ENCODE measurements at regions not wholly inside any gene's neighbourhood (a gene's known extent, or its start where the extent isn't known, plus 50 kb on each side); places are given as distances from the start of the nearest gene placed in this dataset.

DNA sequence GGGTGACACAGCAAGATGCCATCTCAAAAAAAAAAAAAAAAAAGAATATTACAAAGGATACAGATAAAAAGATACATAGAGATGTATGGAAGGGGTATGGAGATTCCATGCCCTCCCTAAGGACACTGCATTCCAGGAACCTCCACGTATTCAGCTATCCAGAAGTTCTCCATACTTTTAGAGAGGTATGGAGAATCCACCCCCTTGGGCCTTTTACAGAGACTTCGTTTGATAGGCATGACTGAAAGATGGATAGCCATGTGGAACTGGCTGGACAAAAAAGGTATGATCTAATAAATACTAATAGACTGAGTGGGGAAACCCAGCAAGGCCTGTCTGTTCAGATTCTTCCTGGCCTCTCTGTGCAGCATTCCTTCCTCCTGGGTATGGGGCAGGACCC is 56.6 kb upstream of the DMRT1 start:
- no peak overlapping the region for H3K4me3 ChIP-seq (replicated peaks; ENCODE audit: low read depth, low read length)
- TF ChIP-seq, protein P1, sequence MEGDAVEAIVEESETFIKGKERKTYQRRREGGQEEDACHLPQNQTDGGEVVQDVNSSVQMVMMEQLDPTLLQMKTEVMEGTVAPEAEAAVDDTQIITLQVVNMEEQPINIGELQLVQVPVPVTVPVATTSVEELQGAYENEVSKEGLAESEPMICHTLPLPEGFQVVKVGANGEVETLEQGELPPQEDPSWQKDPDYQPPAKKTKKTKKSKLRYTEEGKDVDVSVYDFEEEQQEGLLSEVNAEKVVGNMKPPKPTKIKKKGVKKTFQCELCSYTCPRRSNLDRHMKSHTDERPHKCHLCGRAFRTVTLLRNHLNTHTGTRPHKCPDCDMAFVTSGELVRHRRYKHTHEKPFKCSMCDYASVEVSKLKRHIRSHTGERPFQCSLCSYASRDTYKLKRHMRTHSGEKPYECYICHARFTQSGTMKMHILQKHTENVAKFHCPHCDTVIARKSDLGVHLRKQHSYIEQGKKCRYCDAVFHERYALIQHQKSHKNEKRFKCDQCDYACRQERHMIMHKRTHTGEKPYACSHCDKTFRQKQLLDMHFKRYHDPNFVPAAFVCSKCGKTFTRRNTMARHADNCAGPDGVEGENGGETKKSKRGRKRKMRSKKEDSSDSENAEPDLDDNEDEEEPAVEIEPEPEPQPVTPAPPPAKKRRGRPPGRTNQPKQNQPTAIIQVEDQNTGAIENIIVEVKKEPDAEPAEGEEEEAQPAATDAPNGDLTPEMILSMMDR (IDR thresholded peaks at IDR 0.05; ENCODE audit: low read depth, low read length, missing control alignments), result no peak
- DNase-seq (ENCODE audit: extremely low read depth, low read depth), result no peak

DNA sequence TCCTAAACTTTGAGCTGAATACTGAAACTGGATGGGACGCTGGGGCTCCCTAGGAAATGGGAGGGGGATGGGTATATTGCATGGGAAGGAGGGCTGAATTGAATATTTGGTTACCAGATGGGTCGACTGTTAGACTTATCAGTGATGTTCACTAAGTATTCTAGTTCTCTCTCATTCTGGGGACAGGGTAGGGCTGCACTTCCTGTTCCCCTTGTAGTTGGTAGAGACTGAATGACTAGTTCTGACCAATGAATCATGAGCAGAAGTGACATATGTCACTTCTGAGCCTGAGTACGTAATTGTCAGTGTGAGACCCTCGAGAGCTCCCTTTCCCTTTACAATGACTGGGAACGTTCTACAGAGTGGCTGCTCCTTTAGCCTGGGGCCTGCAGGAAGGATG is 55.5 kb upstream of the DMRT1 start:
- TF ChIP-seq, protein P1 (IDR thresholded peaks at IDR 0.05; ENCODE audit: low read depth, low read length, missing control alignments), result no peak
- no peak for DNase-seq (ENCODE audit: extremely low read depth, low read depth)

DNA sequence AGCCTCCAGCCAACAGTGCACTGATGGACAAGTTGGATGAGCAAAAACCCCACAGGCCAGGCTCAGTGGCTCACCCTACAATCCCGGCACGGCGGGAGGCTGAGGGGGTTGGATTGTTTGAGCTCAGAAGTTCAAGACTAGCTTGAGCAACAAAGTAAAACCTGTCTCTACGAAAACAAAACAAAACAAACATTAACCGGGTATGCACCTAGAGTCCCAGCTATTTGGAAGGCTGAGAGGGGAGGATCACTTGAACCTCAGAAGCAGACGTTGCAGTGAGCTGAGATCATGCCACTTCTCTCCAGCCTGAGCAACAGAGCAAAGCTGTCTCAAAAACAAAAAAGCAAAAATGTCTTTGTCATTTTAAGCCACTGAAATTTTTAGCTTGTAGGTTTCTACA is 55.1 kb upstream of the DMRT1 start:
- H3K4me3 ChIP-seq (replicated peaks; ENCODE audit: low read depth, low read length), result no peak overlapping the region
- no peak for DNase-seq (ENCODE audit: extremely low read depth, low read depth)
- TF ChIP-seq, protein P1 (IDR thresholded peaks at IDR 0.05; ENCODE audit: low read depth, low read length, missing control alignments), result no peak

More for the DNA sequence above, 55.5 kb upstream of the DMRT1 start:
- no peak overlapping the region for H3K4me3 ChIP-seq (replicated peaks; ENCODE audit: low read depth, low read length)

DNA sequence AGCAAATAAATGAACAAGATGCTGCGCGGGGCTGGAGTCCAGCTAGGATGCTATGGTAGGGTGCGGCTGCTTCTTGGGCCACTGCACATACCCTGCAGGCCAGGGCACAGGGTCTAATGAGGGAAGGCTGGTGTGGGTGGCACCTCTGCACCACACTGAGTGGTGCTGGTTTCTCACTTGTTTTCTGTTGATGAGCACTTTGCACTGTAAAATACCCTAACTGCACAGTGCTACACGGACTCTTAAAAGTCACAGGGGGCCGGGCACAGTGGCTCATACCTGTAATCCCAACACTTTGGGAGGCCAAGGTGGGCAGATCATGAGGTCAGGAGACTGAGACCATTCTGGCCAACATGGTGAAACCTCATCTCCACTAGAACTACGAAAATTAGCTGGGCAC is 52.7 kb upstream of the DMRT1 start:
- no peak for DNase-seq (ENCODE audit: extremely low read depth, low read depth)
- TF ChIP-seq, protein P1 (IDR thresholded peaks at IDR 0.05; ENCODE audit: low read depth, low read length, missing control alignments), result no peak
- no peak overlapping the region for H3K4me3 ChIP-seq (replicated peaks; ENCODE audit: low read depth, low read length)
